ENCODE measurements at regions not wholly inside any gene's neighbourhood (a gene's known extent, or its start where the extent isn't known, plus 50 kb on each side); places are given as distances from the start of the nearest gene placed in this dataset.

- TF ChIP-seq, protein P1, sequence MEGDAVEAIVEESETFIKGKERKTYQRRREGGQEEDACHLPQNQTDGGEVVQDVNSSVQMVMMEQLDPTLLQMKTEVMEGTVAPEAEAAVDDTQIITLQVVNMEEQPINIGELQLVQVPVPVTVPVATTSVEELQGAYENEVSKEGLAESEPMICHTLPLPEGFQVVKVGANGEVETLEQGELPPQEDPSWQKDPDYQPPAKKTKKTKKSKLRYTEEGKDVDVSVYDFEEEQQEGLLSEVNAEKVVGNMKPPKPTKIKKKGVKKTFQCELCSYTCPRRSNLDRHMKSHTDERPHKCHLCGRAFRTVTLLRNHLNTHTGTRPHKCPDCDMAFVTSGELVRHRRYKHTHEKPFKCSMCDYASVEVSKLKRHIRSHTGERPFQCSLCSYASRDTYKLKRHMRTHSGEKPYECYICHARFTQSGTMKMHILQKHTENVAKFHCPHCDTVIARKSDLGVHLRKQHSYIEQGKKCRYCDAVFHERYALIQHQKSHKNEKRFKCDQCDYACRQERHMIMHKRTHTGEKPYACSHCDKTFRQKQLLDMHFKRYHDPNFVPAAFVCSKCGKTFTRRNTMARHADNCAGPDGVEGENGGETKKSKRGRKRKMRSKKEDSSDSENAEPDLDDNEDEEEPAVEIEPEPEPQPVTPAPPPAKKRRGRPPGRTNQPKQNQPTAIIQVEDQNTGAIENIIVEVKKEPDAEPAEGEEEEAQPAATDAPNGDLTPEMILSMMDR (conservative IDR thresholded peaks at IDR 0.05; ENCODE audit: low read depth, low read length) = no peak
- TF ChIP-seq EZH2 (IDR thresholded peaks at IDR 0.05; ENCODE audit: borderline replicate concordance, low read depth, low read length, poor library complexity, severe bottlenecking) = no peak
These were observed 205.9 kb upstream of the PPP2R2D start for GRCh38 chr10:131694781-131695495.
